Neuronal stem cell (in vitro differentiated cells): ENCODE measurements at regions not wholly inside any gene's neighbourhood (a gene's known extent, or its start where the extent isn't known, plus 50 kb on each side); places are given as distances from the start of the nearest gene placed in this dataset.

Source experiments
- DNase-seq: peaks from one replicate; pipeline ENCODE4 v3.0.0-alpha.2; 2013; ENCODE audit warnings: low spot score
- H2AFZ ChIP-seq: one replicate; pipeline ENCODE4 v1.6.1; 2013; ENCODE audit warnings: mild to moderate bottlenecking, low read length, inconsistent platforms
- H2AK5ac ChIP-seq: 2 replicates; pipeline ENCODE4 v1.6.1; 2013; ENCODE audit warnings: low read depth, mild to moderate bottlenecking, inconsistent platforms, low read length, moderate library complexity, mixed read lengths
- H2BK120ac ChIP-seq: 2 replicates; pipeline ENCODE4 v1.6.1; 2013; ENCODE audit warnings: low read depth, mild to moderate bottlenecking, inconsistent platforms, low read length, moderate library complexity, mixed read lengths
- H2BK12ac ChIP-seq: one replicate; pipeline ENCODE4 v1.6.1; 2013; ENCODE audit warnings: low read length, inconsistent platforms
- H2BK15ac ChIP-seq: 2 replicates; pipeline ENCODE4 v1.6.1; 2013; ENCODE audit warnings: mild to moderate bottlenecking, low read length, inconsistent platforms, mixed read lengths
- H2BK5ac ChIP-seq: one replicate; pipeline ENCODE4 v1.6.1; 2013; ENCODE audit warnings: inconsistent platforms, mild to moderate bottlenecking, low read length, moderate library complexity
- H3K14ac ChIP-seq: one replicate; pipeline ENCODE4 v1.6.1; 2013; ENCODE audit warnings: low read length, inconsistent platforms
- H3K18ac ChIP-seq: 2 replicates; pipeline ENCODE4 v1.6.1; 2013; ENCODE audit warnings: low read length, inconsistent platforms
- H3K23ac ChIP-seq: 2 replicates; pipeline ENCODE4 v1.6.1; 2013; ENCODE audit warnings: low read depth, mild to moderate bottlenecking, mixed read lengths, low read length, inconsistent platforms; ENCODE audit not compliant: poor library complexity
- H3K27ac ChIP-seq: replicated peaks from 3 replicates; pipeline ENCODE4 v1.5.1; 2013; ENCODE audit warnings: low read length, inconsistent platforms
- H3K27me3 ChIP-seq, 3 experiments: 2 replicates each; pipeline ENCODE4 v1.6.1; 2013; ENCODE audit warnings: low read length in 3 of 3, mild to moderate bottlenecking in 2 of 3, inconsistent platforms in 1 of 3, low read depth in 1 of 3, mixed read lengths in 1 of 3, moderate library complexity in 1 of 3; ENCODE audit not compliant: control insufficient read depth in 3 of 3, insufficient read depth in 3 of 3
- H3K36me3 ChIP-seq, 2 donors: replicated peaks in 1 of 2; 2 replicates each; pipeline ENCODE4 v1.6.1; 2013; ENCODE audit warnings: low read length in 2 of 2; ENCODE audit not compliant: control insufficient read depth in 2 of 2, insufficient read depth in 2 of 2
- H3K4ac ChIP-seq: 2 replicates; pipeline ENCODE4 v1.6.1; 2013; ENCODE audit warnings: inconsistent platforms, mild to moderate bottlenecking, low read length, moderate library complexity
- H3K4me1 ChIP-seq, 2 donors: 1 replicate in 1 of 2; 2 replicates in 1 of 2; pipeline ENCODE4 v1.6.1; 2013; ENCODE audit warnings: low read length in 2 of 2, low read depth in 1 of 2; ENCODE audit not compliant: control insufficient read depth in 2 of 2, insufficient read depth in 1 of 2
- H3K4me2 ChIP-seq: one replicate; pipeline ENCODE4 v1.6.1; 2013; ENCODE audit warnings: mild to moderate bottlenecking, low read length, inconsistent platforms; ENCODE audit not compliant: insufficient read depth, poor library complexity, severe bottlenecking
- H3K4me3 ChIP-seq, 2 donors: 2 replicates each; pipeline ENCODE4 v1.5.1; 2013; ENCODE audit warnings: low read length in 2 of 2, mild to moderate bottlenecking in 2 of 2, inconsistent platforms in 1 of 2, moderate library complexity in 1 of 2
- H3K79me1 ChIP-seq: one replicate; pipeline ENCODE4 v1.6.1; 2013; ENCODE audit warnings: low read depth, mild to moderate bottlenecking, inconsistent platforms, low read length, moderate library complexity
- H3K9ac ChIP-seq: one replicate; pipeline ENCODE4 v1.6.1; 2013; ENCODE audit warnings: mild to moderate bottlenecking, low read depth, low read length, inconsistent platforms; ENCODE audit not compliant: poor library complexity
- H3K9me3 ChIP-seq, 2 donors: replicated peaks in 1 of 2; 2 replicates each; pipeline versions ENCODE3 to v1.6.1; 2013; ENCODE audit warnings: low read length in 2 of 2, mild to moderate bottlenecking in 2 of 2, inconsistent platforms in 1 of 2, low read depth in 1 of 2, mixed read lengths in 1 of 2, moderate library complexity in 1 of 2; ENCODE audit not compliant: control insufficient read depth in 2 of 2, insufficient read depth in 1 of 2
- H4K8ac ChIP-seq: one replicate; pipeline ENCODE4 v1.6.1; 2013; ENCODE audit warnings: low read depth, mild to moderate bottlenecking, inconsistent platforms, low read length, moderate library complexity
- H4K91ac ChIP-seq: one replicate; pipeline ENCODE4 v1.6.1; 2013; ENCODE audit warnings: low read length, low read depth, mild to moderate bottlenecking, inconsistent platforms; ENCODE audit not compliant: poor library complexity
- WGBS, 2 donors: extraction: QIAGEN DNeasy Blood & Tissue Kit; methylation state at CpG; one replicate each; pipeline ENCODE4 v1.1.7; 2013; ENCODE audit warnings: missing lambda C conversion rate in 2 of 2, mixed read lengths in 1 of 2; ENCODE audit not compliant: insufficient read length in 2 of 2, insufficient replicate concordance in 1 of 2; ENCODE audit errors: extremely low coverage in 2 of 2; 5-methylcytosine and 5-hydroxymethylcytosine counted together

DNA sequence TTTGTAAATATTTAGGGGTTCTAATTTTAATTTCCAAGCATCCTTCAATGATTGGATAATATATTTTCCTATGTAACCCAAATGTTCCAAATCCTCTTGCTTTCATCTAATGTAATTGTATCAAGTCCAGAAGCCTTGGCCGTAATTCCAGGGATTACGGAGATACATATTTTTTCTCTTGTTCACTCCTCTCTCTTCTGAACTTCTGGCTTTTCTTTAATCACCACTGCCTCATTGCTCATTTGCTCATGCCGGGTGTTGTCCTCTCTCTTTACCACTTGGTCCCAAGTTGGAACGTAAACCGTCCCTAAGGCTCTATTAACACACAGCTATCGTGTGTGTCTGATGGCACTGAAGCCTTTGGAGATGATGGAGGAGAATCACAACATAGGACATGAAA is 188.7 kb upstream of the COL3A1 start:
- no peak for DNase-seq
- H3K4me3 ChIP-seq, result no peak overlapping the region

DNA sequence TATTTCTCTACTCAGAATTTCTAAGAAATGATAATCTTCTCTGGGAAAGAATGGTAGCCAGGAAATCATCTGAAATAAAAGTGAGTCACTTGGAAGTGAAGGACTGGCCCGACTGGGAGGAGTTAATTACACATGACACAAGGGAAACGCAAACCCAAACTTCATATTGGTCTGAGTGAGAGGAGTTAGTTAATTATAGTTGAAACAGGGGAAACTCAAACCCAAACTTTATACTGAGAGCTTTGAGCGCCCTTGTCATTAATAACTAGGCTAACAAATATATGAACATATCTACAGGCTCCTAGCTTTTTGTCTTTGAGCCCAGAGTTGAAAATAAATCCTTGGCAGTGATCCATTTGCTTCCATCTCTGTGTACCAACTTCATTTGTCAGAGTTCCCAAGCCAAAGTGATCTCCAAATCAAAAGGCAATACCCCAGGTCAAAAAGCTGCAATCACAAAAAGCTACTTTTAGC is 187.8 kb upstream of the COL3A1 start:
- Histone ChIP-seq H2BK12ac (no peak overlapping the region), H3K27me3 (no peaks in the 10 kb centered on the region), H2BK15ac (no peak overlapping the region), H3K18ac (no peak overlapping the region), H3K4me1 (peaks cover 0 to 8% of the 10 kb centered on the region in 2 donors), H4K8ac (no peak overlapping the region), H3K4me3 (no peak overlapping the region), H2AK5ac (no peak overlapping the region), H3K9me3 (peaks cover 0 to 6% of the 10 kb centered on the region in 2 donors), H2BK120ac (no peak overlapping the region), H4K91ac (no peak overlapping the region), H3K14ac (no peak overlapping the region), H3K9ac (no peak overlapping the region), H2AFZ (peak overlapping the region; percentile 42), H3K27ac (no peak overlapping the region), H3K79me1 (no peaks in the 10 kb centered on the region), H3K4ac (no peak overlapping the region), H3K36me3 (no peaks in the 10 kb centered on the region), H3K23ac (no peak overlapping the region), H2BK5ac (no peak overlapping the region), H3K4me2 (no peak overlapping the region)
- no peak for DNase-seq
- WGBS, 2 donors, result no CpG with 5 or more reads among the region's 3 CpGs

More for the DNA sequence above, 188.7 kb upstream of the COL3A1 start:
- Histone ChIP-seq H3K23ac (no peak overlapping the region), H3K14ac (no peak overlapping the region), H3K27ac (no peak overlapping the region), H3K4me2 (no peak overlapping the region), H3K4ac (no peak overlapping the region), H2BK120ac (no peak overlapping the region), H2AK5ac (no peak overlapping the region), H2BK12ac (no peak overlapping the region), H4K91ac (no peak overlapping the region), H3K4me1 (peaks cover 0 to 8% of the 10 kb centered on the region in 2 donors), H2BK5ac (no peak overlapping the region), H3K79me1 (no peaks in the 10 kb centered on the region), H2AFZ (peak overlapping the region; percentile 42), H3K27me3 (no peaks in the 10 kb centered on the region), H3K9ac (no peak overlapping the region), H2BK15ac (no peak overlapping the region), H3K9me3 (peaks cover 0 to 6% of the 10 kb centered on the region in 2 donors), H4K8ac (no peak overlapping the region), H3K18ac (no peak overlapping the region), H3K36me3 (no peaks in the 10 kb centered on the region)
- WGBS, 2 donors, result no CpG with 5 or more reads among the region's 6 CpGs

DNA sequence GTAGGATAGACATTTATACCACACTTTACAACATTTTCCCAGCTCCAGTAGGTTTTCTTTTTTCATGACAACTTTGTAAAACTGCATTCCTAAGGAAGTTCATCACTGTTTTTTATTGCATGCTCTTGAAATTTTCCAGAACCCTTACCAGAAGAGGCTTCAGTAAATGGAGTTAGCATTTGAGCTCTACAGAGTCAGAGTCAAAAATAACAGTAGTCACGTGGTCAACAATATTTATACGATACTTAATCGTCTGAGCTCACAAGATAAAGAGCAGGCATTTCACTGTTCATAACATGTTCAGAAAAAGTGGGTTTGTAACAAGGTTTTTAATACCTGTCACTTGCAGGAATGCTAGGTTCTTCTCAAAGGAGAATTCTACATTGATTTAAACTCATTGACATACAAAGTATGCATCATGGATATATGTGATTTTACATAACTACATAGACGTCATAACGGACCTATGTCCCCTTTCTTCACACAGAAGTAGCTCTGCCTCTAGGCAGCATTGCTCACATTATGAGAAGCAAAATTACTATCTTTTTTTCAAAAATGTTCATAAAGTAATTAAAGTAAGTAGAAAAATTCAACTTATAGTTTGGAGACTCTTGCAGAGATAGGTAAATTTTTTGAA is 187.0 kb upstream of the COL3A1 start:
- Histone ChIP-seq H3K4me3 (no peak overlapping the region), H3K27me3 (no peaks in the 10 kb centered on the region), H4K8ac (no peak overlapping the region), H3K9ac (no peak overlapping the region), H2BK5ac (no peak overlapping the region), H2AK5ac (no peak overlapping the region), H2AFZ (peak overlapping the region; percentile 42), H3K18ac (no peak overlapping the region), H4K91ac (no peak overlapping the region), H3K4me1 (peaks cover 0 to 8% of the 10 kb centered on the region in 2 donors), H3K36me3 (no peaks in the 10 kb centered on the region), H3K4ac (no peak overlapping the region), H2BK15ac (no peak overlapping the region), H3K9me3 (peaks cover 0 to 6% of the 10 kb centered on the region in 2 donors), H3K79me1 (no peaks in the 10 kb centered on the region), H2BK12ac (no peak overlapping the region), H2BK120ac (no peak overlapping the region), H3K27ac (no peak overlapping the region), H3K4me2 (no peak overlapping the region), H3K23ac (no peak overlapping the region), H3K14ac (no peak overlapping the region)
- no peak for DNase-seq
- no CpG with 5 or more reads among the region's 5 CpGs for WGBS, 2 donors

DNA sequence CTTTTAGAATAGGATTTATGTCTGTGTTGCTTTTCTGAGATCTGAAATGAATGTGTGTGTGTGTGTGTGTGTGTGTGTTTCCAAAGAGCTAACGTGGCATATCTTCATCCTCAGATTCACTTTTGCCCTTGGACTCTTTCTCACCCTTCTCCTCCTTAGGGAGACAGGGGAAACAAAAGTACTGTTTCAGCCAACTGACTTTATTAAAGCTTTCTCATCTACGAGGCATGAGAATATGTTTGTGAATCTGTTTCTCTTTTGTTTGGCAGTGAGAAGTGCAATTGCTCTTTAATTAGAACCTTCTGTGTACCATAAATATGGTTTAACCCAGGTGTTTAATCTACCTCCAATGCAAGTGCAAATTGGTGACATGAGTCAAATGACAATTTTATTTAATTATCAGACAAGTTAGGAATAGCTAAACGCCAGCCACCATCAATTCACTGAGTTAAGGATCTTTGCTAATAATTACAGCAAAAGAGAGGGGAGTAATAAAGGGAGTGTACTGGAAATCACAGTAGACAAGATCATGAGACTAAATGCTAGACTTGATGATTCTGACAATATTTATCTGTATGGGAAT is 186.4 kb upstream of the COL3A1 start:
- H4K8ac ChIP-seq, result no peak overlapping the region
- no peak overlapping the region for H2BK5ac ChIP-seq
- H2AK5ac ChIP-seq, result no peak overlapping the region
- H3K79me1 ChIP-seq, result no peaks in the 10 kb centered on the region
- H3K27ac ChIP-seq, result no peak overlapping the region
- peaks cover 0 to 6% of the 10 kb centered on the region in 2 donors for H3K9me3 ChIP-seq
- H2AFZ ChIP-seq, result peak overlapping the region; percentile 5
- H2BK120ac ChIP-seq, result no peak overlapping the region
- WGBS, 2 donors, result no CpG with 5 or more reads among the region's 3 CpGs
- peaks cover 0 to 8% of the 10 kb centered on the region in 2 donors for H3K4me1 ChIP-seq
- H3K23ac ChIP-seq, result no peak overlapping the region
- H2BK15ac ChIP-seq, result no peak overlapping the region
- no peak overlapping the region for H2BK12ac ChIP-seq
- no peak overlapping the region for H3K4me3 ChIP-seq
- H3K18ac ChIP-seq, result no peak overlapping the region
- H4K91ac ChIP-seq, result no peak overlapping the region
- DNase-seq, result no peak
- H3K4me2 ChIP-seq, result no peak overlapping the region
- no peak overlapping the region for H3K4ac ChIP-seq
- no peak overlapping the region for H3K14ac ChIP-seq
- no peaks in the 10 kb centered on the region for H3K27me3 ChIP-seq
- no peaks in the 10 kb centered on the region for H3K36me3 ChIP-seq
- H3K9ac ChIP-seq, result no peak overlapping the region
